ENCODE measurements at regions not wholly inside any gene's neighbourhood (a gene's known extent, or its start where the extent isn't known, plus 50 kb on each side); places are given as distances from the start of the nearest gene placed in this dataset.

DNA sequence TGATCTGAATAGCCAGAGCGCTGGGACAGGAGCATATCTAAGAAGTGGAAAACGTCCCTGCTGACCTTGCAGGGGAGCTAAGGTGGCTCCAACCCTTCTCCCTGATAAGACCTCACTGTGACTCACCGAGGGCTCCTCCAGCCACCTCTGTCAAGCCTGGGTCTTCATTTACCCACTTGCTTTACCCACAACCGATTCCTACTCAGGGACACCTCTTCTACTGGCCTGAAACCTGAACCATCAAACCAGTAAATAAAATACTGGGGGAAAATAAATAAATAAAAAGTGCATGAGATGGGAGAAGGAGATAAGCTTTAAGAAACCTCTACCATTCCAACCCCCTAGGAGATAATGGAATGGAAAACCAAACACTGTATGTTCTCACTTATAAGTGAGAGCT lies 80.2 kb upstream of the ALOX12 start:
- TF ChIP-seq, protein P1, sequence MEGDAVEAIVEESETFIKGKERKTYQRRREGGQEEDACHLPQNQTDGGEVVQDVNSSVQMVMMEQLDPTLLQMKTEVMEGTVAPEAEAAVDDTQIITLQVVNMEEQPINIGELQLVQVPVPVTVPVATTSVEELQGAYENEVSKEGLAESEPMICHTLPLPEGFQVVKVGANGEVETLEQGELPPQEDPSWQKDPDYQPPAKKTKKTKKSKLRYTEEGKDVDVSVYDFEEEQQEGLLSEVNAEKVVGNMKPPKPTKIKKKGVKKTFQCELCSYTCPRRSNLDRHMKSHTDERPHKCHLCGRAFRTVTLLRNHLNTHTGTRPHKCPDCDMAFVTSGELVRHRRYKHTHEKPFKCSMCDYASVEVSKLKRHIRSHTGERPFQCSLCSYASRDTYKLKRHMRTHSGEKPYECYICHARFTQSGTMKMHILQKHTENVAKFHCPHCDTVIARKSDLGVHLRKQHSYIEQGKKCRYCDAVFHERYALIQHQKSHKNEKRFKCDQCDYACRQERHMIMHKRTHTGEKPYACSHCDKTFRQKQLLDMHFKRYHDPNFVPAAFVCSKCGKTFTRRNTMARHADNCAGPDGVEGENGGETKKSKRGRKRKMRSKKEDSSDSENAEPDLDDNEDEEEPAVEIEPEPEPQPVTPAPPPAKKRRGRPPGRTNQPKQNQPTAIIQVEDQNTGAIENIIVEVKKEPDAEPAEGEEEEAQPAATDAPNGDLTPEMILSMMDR (IDR thresholded peaks at IDR 0.05), result no peak
- no peak for TF ChIP-seq EP300 (IDR thresholded peaks at IDR 0.05)
- TF ChIP-seq POLR2AphosphoS5 (IDR thresholded peaks at IDR 0.05), result no peak
- TF ChIP-seq POLR2A (IDR thresholded peaks at IDR 0.05), result no peak
- Histone ChIP-seq H3K4me3 (no peak overlapping the region), H3K4me1 (peaks cover 9 to 21% (median 13%) of the 10 kb centered on the region in 4 donors), H3K27ac (no peak overlapping the region), H3K9me3 (no peaks in the 10 kb centered on the region), H3K36me3 (no peaks in the 10 kb centered on the region), H3K27me3 (no peaks in the 10 kb centered on the region)
- WGBS, 2 donors, result 78 to 86% methylated on average over 4 of the region's 4 CpGs
- DNase-seq, result no peak
- no peak for ATAC-seq (ENCODE audit: low FRiP score in 2 of 2)

GRCh38 chr17:6919158-6919557 lies 76.7 kb upstream of the ALOX12 start:
- no peak for TF ChIP-seq POLR2A (IDR thresholded peaks at IDR 0.05)
- no peak for TF ChIP-seq EP300 (IDR thresholded peaks at IDR 0.05)
- TF ChIP-seq, protein P1 (IDR thresholded peaks at IDR 0.05), result no peak
- no peak for TF ChIP-seq POLR2AphosphoS5 (IDR thresholded peaks at IDR 0.05)
- 54 to 79% methylated on average over 6 of the region's 6 CpGs for WGBS, 2 donors
- no peaks in the 10 kb centered on the region for H3K9me3 ChIP-seq
- ATAC-seq (ENCODE audit: low FRiP score in 2 of 2), result no peak
- H3K27me3 ChIP-seq, result no peaks in the 10 kb centered on the region
- no peak overlapping the region for H3K4me3 ChIP-seq
- H3K36me3 ChIP-seq, result no peaks in the 10 kb centered on the region
- peaks cover 2 to 5% (median 4%) of the 10 kb centered on the region in 4 donors for H3K4me1 ChIP-seq
- no peak overlapping the region for H3K27ac ChIP-seq
- no peak for DNase-seq

DNA sequence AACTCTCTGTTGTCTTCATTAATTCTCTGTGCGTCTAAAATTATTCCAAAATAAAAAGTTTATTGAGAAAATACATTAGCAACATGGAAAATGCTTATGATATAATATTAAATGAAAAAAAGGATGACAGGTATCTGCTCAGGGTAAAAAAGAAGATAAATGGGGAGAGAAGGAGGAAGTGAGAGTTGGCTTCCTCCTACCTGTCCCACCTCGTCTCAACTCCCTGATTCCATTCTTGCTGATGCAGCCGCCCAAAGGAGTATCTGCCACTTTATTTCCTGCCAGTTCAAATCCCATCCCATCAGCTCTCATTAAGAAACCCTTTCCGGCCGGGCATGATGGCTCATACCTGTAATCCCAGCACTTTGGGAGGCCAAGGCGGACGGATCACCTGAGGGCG lies 72.5 kb upstream of the ALOX12 start:
- Histone ChIP-seq H3K4me3 (no peak overlapping the region), H3K36me3 (no peaks in the 10 kb centered on the region), H3K4me1 (no peaks in the 10 kb centered on the region), H3K9me3 (no peaks in the 10 kb centered on the region), H3K27ac (no peak overlapping the region), H3K27me3 (no peaks in the 10 kb centered on the region)
- TF ChIP-seq POLR2A (IDR thresholded peaks at IDR 0.05), result no peak
- no peak for TF ChIP-seq EP300 (IDR thresholded peaks at IDR 0.05)
- TF ChIP-seq POLR2AphosphoS5 (IDR thresholded peaks at IDR 0.05), result no peak
- TF ChIP-seq, protein P1 (IDR thresholded peaks at IDR 0.05), result no peak
- no peak for ATAC-seq (ENCODE audit: low FRiP score in 2 of 2)
- DNase-seq, result no peak
- WGBS, 2 donors, result 86 to 90% methylated on average over 8 of the region's 8 CpGs

DNA sequence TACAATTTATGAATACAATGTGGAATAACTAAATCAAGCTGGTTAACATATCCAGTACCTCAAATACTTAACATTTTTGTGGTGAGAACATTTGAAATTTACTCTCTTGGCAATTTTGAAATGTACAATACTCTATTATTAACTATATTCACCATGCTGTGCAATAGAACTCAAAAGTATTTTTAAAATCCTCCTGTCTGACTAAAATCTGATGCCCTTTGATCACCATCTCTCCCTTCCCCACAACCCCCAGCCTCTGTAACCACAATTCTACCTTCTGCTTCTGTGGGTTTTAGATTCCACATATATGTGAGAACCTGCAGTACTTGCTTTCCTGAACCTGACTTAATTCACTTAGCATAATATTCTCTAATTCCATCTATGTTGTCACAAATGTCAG lies 71.6 kb upstream of the ALOX12 start:
- TF ChIP-seq, protein P1 (IDR thresholded peaks at IDR 0.05), result no peak
- TF ChIP-seq POLR2AphosphoS5 (IDR thresholded peaks at IDR 0.05), result no peak
- TF ChIP-seq POLR2A (IDR thresholded peaks at IDR 0.05), result no peak
- TF ChIP-seq EP300 (IDR thresholded peaks at IDR 0.05), result no peak
- ATAC-seq (ENCODE audit: low FRiP score in 2 of 2), result no peak
- Histone ChIP-seq H3K27ac (no peak overlapping the region), H3K9me3 (no peaks in the 10 kb centered on the region), H3K36me3 (no peaks in the 10 kb centered on the region), H3K4me1 (no peaks in the 10 kb centered on the region), H3K4me3 (no peak overlapping the region), H3K27me3 (no peaks in the 10 kb centered on the region)
- DNase-seq, result no peak

- Histone ChIP-seq H3K36me3 (no peaks in the 10 kb centered on the region), H3K4me3 (no peak overlapping the region), H3K27me3 (no peaks in the 10 kb centered on the region), H3K27ac (no peak overlapping the region), H3K4me1 (no peaks in the 10 kb centered on the region), H3K9me3 (no peaks in the 10 kb centered on the region)
- WGBS, 2 donors, result 57 to 59% methylated on average over 2 of the region's 2 CpGs
- TF ChIP-seq POLR2A (IDR thresholded peaks at IDR 0.05), result no peak
- no peak for TF ChIP-seq POLR2AphosphoS5 (IDR thresholded peaks at IDR 0.05)
- TF ChIP-seq, protein P1 (IDR thresholded peaks at IDR 0.05), result no peak
- no peak for TF ChIP-seq EP300 (IDR thresholded peaks at IDR 0.05)
- ATAC-seq (ENCODE audit: low FRiP score in 2 of 2) (no peak), DNase-seq (no peak)
Measured at GRCh38 chr17:6926667-6927066, 69.2 kb upstream of the ALOX12 start.
